C4-2B (cell line): ENCODE measurements at regions not wholly inside any gene's neighbourhood (a gene's known extent, or its start where the extent isn't known, plus 50 kb on each side); places are given as distances from the start of the nearest gene placed in this dataset.

Experiments
- CTCF ChIP-seq: fragments of 450-650 bp; conservative IDR thresholded peaks from 2 replicates; pipeline ENCODE4 v1.5.1; 2017; ENCODE audit warnings: mild to moderate bottlenecking
- ZFX ChIP-seq: fragments of 450-650 bp; IDR thresholded peaks from 2 replicates; pipeline ENCODE4 v1.6.1; 2017

- TF ChIP-seq CTCF (no peak), ZFX (no peak)
Observed at GRCh38 chr7:37504801-37505200, 56.1 kb upstream of the ELMO1 start.
